SK-N-SH treated with all-trans-retinoic acid at 6 μM for 48 hours (cell line): ENCODE measurements at regions not wholly inside any gene's neighbourhood (a gene's known extent, or its start where the extent isn't known, plus 50 kb on each side); places are given as distances from the start of the nearest gene placed in this dataset.

ENCODE experiments used
- ATAC-seq: fragments of 200-7000 bp; cut with Tn5 transposase; 3 replicates; pipeline ENCODE4 v1.9.1; 2020; ENCODE audit warnings: mild to moderate bottlenecking, moderate library complexity
- ARNTL ChIP-seq: fragments of 450-650 bp; formaldehyde crosslinking; IDR thresholded peaks from 2 replicates; pipeline ENCODE4 v1.5.0; 2020; ENCODE audit warnings: low read depth, mild to moderate bottlenecking, moderate library complexity, borderline replicate concordance
- BACH2 ChIP-seq: fragments of 250-450 bp; sonication (Bioruptor Pico); IDR thresholded peaks from 2 replicates; pipeline ENCODE4 v1.9.0; 2021; ENCODE audit warnings: mild to moderate bottlenecking, borderline replicate concordance
- CSDC2 ChIP-seq: fragments of 250-450 bp; sonication (Bioruptor Pico); IDR thresholded peaks from 2 replicates; pipeline ENCODE4 v1.5.0; 2020; ENCODE audit warnings: mild to moderate bottlenecking, moderate library complexity
- ESRRG ChIP-seq: fragments of 250-450 bp; sonication (Bioruptor Pico); IDR thresholded peaks from 2 replicates; pipeline ENCODE4 v1.6.1; 2021; ENCODE audit warnings: mild to moderate bottlenecking
- GLIS3 ChIP-seq: fragments of 250-450 bp; sonication (Bioruptor Pico); IDR thresholded peaks from 2 replicates; pipeline ENCODE4 v1.5.0; 2020; ENCODE audit warnings: mild to moderate bottlenecking, moderate library complexity
- ISL1 ChIP-seq: fragments of 250-450 bp; sonication (Bioruptor Pico); IDR thresholded peaks from 2 replicates; pipeline ENCODE4 v2.1.2; 2022; ENCODE audit warnings: mild to moderate bottlenecking, moderate library complexity
- PPARA ChIP-seq: fragments of 250-450 bp; sonication (Bioruptor Pico); IDR thresholded peaks from 2 replicates; pipeline ENCODE4 v1.5.0; 2020; ENCODE audit warnings: mild to moderate bottlenecking, borderline replicate concordance
- RARB ChIP-seq: fragments of 250-450 bp; sonication (Bioruptor Pico); IDR thresholded peaks from 2 replicates; pipeline ENCODE4 v1.8.0; 2021; ENCODE audit warnings: mild to moderate bottlenecking, moderate library complexity
- SNAI2 ChIP-seq: fragments of 250-450 bp; sonication (Bioruptor Pico); IDR thresholded peaks from 2 replicates; pipeline ENCODE4 v1.5.0; 2020; ENCODE audit warnings: mild to moderate bottlenecking, moderate library complexity
- TCF4 ChIP-seq: fragments of 250-450 bp; sonication (Bioruptor Pico); IDR thresholded peaks from 2 replicates; pipeline ENCODE4 v1.8.0; 2021; ENCODE audit warnings: mild to moderate bottlenecking, moderate library complexity, borderline replicate concordance
- TOX ChIP-seq: fragments of 250-450 bp; sonication (Bioruptor Pico); IDR thresholded peaks from 2 replicates; pipeline ENCODE4 v1.8.0; 2021; ENCODE audit warnings: mild to moderate bottlenecking, moderate library complexity, borderline replicate concordance
- ZC3H10 ChIP-seq: fragments of 250-450 bp; sonication (Bioruptor Pico); IDR thresholded peaks from 2 replicates; pipeline ENCODE4 v1.5.1; 2021; ENCODE audit warnings: mild to moderate bottlenecking, moderate library complexity
- ZFP3 ChIP-seq: fragments of 250-450 bp; sonication (Bioruptor Pico); IDR thresholded peaks from 2 replicates; pipeline ENCODE4 v1.5.0; 2020; ENCODE audit warnings: mild to moderate bottlenecking, moderate library complexity
- ZFP30 ChIP-seq: fragments of 450-650 bp; formaldehyde crosslinking; IDR thresholded peaks from 2 replicates; pipeline ENCODE4 v1.5.0; 2022; ENCODE audit warnings: mild to moderate bottlenecking, moderate library complexity
- ZNF565 ChIP-seq: fragments of 450-650 bp; formaldehyde crosslinking; conservative IDR thresholded peaks from 2 replicates; pipeline ENCODE4 v1.5.0; 2020; ENCODE audit warnings: low read depth, mild to moderate bottlenecking, moderate library complexity
- ZNF70 ChIP-seq: fragments of 450-650 bp; formaldehyde crosslinking; IDR thresholded peaks from 2 replicates; pipeline ENCODE4 v1.5.0; 2020; ENCODE audit warnings: mild to moderate bottlenecking, moderate library complexity
- ZNF8 ChIP-seq: fragments of 450-650 bp; formaldehyde crosslinking; IDR thresholded peaks from 2 replicates; pipeline ENCODE4 v1.5.0; 2020; ENCODE audit warnings: mild to moderate bottlenecking, moderate library complexity
- TF ChIP-seq, protein P1 (sequence below): fragments of 250-450 bp; sonication (Bioruptor Pico); IDR thresholded peaks from 2 replicates; pipeline ENCODE4 v1.8.0; 2021; ENCODE audit warnings: low read depth, mild to moderate bottlenecking, moderate library complexity, borderline replicate concordance
- TF ChIP-seq, protein P2 (sequence below): fragments of 250-450 bp; sonication (Bioruptor Pico); IDR thresholded peaks from 2 replicates; pipeline ENCODE4 v1.5.1; 2021; ENCODE audit warnings: mild to moderate bottlenecking, moderate library complexity
- TF ChIP-seq, protein P3 (sequence below): fragments of 250-450 bp; sonication (Bioruptor Pico); IDR thresholded peaks from 2 replicates; pipeline ENCODE4 v1.5.1; 2020; ENCODE audit warnings: low read depth, mild to moderate bottlenecking, moderate library complexity
- TF ChIP-seq, protein P4 (sequence below): fragments of 250-450 bp; sonication (Bioruptor Pico); IDR thresholded peaks from 2 replicates; pipeline ENCODE4 v1.8.0; 2020; ENCODE audit warnings: mild to moderate bottlenecking, moderate library complexity, borderline replicate concordance

DNA sequence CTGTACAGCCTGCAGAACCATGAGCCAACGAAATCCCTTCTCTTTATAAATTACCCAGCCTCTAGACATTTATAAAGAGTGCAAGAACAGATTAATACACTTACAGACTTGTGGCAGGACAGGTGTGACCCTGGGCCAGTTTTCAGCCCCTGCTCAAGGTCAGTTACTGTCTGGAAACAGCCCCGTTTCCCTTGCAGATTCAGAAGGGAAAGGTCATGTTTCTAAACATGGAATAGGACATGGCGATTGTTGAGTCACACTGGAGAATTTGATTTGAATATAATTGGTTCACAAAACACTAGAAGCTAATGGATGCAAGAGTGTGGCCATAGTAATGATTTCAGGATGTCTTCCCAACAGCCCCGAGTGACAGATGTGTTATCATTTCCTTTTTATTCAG is 248.8 kb downstream of the DLL1 start:
- no peak for ATAC-seq
- TF ChIP-seq PPARA = no peak
- TF ChIP-seq, protein P1, sequence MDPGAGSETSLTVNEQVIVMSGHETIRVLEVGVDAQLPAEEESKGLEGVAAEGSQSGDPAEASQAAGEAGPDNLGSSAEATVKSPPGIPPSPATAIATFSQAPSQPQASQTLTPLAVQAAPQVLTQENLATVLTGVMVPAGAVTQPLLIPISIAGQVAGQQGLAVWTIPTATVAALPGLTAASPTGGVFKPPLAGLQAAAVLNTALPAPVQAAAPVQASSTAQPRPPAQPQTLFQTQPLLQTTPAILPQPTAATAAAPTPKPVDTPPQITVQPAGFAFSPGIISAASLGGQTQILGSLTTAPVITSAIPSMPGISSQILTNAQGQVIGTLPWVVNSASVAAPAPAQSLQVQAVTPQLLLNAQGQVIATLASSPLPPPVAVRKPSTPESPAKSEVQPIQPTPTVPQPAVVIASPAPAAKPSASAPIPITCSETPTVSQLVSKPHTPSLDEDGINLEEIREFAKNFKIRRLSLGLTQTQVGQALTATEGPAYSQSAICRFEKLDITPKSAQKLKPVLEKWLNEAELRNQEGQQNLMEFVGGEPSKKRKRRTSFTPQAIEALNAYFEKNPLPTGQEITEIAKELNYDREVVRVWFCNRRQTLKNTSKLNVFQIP (CRISPR knock-in tag) = no peak
- TF ChIP-seq GLIS3 = no peak
- TF ChIP-seq ISL1 = no peak
- no peak for TF ChIP-seq ZFP3 (CRISPR knock-in tag)
- no peak for TF ChIP-seq ARNTL (CRISPR knock-in tag)
- TF ChIP-seq ZNF565 (CRISPR knock-in tag) = no peak
- TF ChIP-seq ZNF8 (CRISPR knock-in tag) = no peak
- TF ChIP-seq ESRRG (CRISPR knock-in tag) = no peak
- no peak for TF ChIP-seq ZNF70 (CRISPR knock-in tag)
- TF ChIP-seq, protein P2, sequence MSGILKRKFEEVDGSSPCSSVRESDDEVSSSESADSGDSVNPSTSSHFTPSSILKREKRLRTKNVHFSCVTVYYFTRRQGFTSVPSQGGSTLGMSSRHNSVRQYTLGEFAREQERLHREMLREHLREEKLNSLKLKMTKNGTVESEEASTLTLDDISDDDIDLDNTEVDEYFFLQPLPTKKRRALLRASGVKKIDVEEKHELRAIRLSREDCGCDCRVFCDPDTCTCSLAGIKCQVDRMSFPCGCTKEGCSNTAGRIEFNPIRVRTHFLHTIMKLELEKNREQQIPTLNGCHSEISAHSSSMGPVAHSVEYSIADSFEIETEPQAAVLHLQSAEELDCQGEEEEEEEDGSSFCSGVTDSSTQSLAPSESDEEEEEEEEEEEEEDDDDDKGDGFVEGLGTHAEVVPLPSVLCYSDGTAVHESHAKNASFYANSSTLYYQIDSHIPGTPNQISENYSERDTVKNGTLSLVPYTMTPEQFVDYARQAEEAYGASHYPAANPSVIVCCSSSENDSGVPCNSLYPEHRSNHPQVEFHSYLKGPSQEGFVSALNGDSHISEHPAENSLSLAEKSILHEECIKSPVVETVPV (CRISPR knock-in tag) = no peak
- TF ChIP-seq, protein P3, sequence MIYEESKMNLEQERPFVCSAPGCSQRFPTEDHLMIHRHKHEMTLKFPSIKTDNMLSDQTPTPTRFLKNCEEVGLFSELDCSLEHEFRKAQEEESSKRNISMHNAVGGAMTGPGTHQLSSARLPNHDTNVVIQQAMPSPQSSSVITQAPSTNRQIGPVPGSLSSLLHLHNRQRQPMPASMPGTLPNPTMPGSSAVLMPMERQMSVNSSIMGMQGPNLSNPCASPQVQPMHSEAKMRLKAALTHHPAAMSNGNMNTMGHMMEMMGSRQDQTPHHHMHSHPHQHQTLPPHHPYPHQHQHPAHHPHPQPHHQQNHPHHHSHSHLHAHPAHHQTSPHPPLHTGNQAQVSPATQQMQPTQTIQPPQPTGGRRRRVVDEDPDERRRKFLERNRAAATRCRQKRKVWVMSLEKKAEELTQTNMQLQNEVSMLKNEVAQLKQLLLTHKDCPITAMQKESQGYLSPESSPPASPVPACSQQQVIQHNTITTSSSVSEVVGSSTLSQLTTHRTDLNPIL (CRISPR knock-in tag) = no peak
- TF ChIP-seq CSDC2 (CRISPR knock-in tag) = no peak
- TF ChIP-seq TCF4 = no peak
- TF ChIP-seq, protein P4, sequence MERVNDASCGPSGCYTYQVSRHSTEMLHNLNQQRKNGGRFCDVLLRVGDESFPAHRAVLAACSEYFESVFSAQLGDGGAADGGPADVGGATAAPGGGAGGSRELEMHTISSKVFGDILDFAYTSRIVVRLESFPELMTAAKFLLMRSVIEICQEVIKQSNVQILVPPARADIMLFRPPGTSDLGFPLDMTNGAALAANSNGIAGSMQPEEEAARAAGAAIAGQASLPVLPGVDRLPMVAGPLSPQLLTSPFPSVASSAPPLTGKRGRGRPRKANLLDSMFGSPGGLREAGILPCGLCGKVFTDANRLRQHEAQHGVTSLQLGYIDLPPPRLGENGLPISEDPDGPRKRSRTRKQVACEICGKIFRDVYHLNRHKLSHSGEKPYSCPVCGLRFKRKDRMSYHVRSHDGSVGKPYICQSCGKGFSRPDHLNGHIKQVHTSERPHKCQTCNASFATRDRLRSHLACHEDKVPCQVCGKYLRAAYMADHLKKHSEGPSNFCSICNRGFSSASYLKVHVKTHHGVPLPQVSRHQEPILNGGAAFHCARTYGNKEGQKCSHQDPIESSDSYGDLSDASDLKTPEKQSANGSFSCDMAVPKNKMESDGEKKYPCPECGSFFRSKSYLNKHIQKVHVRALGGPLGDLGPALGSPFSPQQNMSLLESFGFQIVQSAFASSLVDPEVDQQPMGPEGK (CRISPR knock-in tag) = no peak
- TF ChIP-seq BACH2 = no peak
- TF ChIP-seq TOX = no peak
- TF ChIP-seq SNAI2 (CRISPR knock-in tag) = no peak
- no peak for TF ChIP-seq ZFP30 (CRISPR knock-in tag)

DNA sequence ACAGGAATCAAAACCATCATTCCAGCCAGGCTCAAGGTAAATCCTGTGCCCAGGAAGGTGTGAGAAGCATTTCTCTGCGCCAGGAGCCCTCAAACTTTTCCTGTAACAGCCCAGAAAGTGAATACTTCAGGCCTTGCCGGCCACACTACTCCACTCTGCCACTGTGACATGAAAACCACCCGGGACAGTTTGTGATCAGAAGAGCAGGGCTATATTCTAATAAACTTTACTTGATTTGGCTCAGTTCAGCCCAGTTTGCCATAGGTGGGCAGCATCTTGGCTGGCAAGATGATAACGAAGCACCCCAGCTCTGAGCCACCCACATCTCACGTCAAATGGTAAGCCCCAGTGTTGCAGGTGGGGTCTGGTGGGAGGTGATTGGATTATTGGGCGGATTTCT is 249.4 kb downstream of the DLL1 start:
- TF ChIP-seq, protein P4 (CRISPR knock-in tag) = no peak
- TF ChIP-seq ZC3H10 (CRISPR knock-in tag) (no peak), RARB (no peak), ESRRG (CRISPR knock-in tag) (no peak), ZFP30 (CRISPR knock-in tag) (no peak), TCF4 (no peak), GLIS3 (no peak), ZFP3 (CRISPR knock-in tag) (no peak)
- no peak for ATAC-seq

DNA sequence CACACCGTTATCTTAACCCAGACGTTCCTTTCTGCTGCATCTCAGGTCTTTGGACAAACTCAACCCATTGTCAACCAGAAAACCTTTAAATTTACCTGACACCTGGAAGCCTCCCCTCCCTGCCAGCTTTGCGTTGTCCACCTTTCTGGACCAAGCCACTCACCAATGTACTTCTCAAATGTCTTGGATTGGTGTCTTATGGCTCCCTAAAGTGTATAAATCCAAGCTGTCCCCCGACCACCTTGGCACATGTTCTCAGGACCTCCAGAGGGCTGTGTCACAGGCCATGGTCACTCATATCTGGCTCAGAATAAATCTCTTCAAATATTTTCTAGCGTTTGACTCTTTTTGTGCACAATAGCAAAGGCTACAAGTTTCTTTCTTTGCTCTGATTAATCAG is 250.0 kb downstream of the DLL1 start:
- no peak for ATAC-seq
- TF ChIP-seq GLIS3 (no peak), ZFP30 (CRISPR knock-in tag) (no peak), TOX (no peak), ZNF565 (CRISPR knock-in tag) (no peak), BACH2 (no peak)
- TF ChIP-seq, protein P2 (CRISPR knock-in tag) = no peak
- TF ChIP-seq, protein P1 (CRISPR knock-in tag) = no peak
